GM19467 (cell line): ENCODE measurements at regions not wholly inside any gene's neighbourhood (a gene's known extent, or its start where the extent isn't known, plus 50 kb on each side); places are given as distances from the start of the nearest gene placed in this dataset.

Source experiments
- ATAC-seq: cut with Tn5 transposase; IDR thresholded peaks from one replicate; pipeline ENCODE4 v1.9.1; 2021; ENCODE audit warnings: mild to moderate bottlenecking, moderate library complexity; ENCODE audit not compliant: unreplicated experiment

DNA sequence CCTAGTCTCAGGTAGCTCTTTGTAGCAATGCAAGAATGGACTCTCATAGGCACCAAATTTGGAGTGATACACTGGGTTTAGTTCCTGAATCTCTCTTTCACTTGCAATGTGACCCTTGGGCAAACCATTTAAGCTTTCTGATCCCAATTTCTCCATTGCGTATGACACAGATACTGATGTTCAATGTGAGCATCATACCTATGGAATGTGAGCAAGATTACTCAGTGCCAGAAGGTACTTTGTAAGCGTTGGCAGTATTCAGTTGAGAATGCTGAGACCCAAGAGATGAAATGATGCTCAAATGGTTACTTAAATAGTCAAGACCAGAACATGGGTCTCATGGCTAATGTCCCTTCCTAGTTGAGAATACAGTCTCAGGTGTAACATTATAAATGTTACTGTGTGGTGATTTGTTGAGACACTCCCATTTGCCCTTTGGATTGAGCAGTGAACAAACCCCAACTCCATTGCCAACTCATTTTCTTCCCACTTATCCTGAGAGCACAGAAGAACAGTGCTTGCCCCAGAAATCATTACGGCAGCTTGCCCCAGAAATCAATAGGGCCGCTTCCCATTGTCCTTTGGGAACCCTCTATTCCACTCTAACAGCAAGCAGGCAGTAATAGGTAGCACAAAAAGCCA, 134.1 kb downstream of the SOX9 start:
- no peak for ATAC-seq

DNA sequence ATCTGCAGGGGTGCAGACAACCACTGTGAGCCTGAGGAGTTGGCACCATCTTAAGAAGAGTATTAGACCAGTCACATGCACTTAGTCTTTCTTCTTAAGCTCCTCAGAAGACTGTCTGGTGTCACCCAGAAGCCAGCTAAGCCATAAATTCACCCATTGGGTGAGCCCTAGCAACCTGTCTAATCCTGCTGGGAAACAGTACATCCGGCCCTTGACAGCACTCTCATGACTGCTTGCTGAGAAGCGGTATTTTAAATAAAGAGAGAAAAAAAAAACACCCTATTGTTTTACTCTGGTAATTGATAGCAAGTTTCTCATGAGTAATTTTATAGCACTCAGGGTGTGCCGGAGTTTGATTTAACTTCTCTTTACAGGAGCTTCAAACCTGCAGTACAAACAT, 134.7 kb downstream of the SOX9 start:
- no peak for ATAC-seq

GRCh38 chr17:72258711-72259110, 137.9 kb downstream of the SOX9 start:
- ATAC-seq: no peak

GRCh38 chr17:72259922-72260321, 139.1 kb downstream of the SOX9 start:
- ATAC-seq: no peak

- ATAC-seq: no peak
Observed at GRCh38 chr17:72262766-72263165, 141.9 kb downstream of the SOX9 start.

DNA sequence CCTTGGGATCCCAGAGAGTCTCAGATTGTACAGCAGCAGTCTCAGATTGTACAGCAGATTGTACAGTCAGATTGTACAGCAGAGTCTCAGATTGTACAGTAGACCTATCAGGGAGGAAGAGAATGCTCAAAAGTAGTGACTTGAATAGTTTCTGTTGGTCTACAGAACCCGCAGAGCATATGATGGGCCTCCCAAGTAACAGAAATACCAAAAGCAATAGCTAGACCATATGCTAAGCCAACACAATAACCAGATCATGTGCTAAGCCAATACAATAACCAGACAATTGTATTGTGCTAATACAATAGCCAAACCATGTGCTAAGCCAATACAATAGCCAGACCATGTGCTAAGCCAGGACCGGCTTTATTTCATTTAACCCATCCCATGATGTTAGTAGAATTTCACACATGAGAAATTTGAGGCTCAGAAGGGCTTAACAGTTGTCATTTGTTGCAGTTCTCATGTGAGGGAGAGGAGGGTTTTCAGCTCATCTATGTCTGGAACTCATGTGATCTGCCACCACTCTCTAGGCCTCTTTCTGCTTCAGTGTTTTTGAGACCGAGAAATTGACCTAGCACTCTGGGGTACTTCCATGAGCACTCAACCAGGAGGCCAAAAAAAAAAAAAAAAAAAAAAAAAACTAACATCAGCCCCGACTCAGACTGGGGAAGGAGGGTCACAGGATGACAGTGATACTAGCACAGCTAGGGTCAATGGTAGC, 144.0 kb downstream of the SOX9 start:
- ATAC-seq: no peak

GRCh38 chr17:72266112-72266775, 145.4 kb downstream of the SOX9 start:
- ATAC-seq: no peak

DNA sequence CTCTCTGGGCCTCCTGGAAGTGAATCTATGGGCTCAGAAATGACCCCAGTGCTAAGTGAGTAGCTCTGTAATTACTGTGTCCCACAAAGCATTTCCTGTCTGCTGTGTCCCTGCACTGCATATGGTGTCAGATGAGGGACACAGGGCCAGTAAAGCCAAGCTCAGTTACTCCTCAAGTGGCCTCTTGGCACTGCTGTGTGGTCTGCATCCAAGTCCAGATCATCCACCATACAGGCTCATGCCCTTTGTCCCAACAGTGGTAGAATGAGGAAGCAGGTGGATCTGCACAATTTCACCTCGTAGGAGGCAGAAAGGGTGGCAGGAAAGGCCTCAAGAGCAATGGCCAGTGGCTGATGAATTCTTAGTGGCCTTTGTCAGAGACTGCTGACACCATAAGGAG, 146.8 kb downstream of the SOX9 start:
- no peak for ATAC-seq

DNA sequence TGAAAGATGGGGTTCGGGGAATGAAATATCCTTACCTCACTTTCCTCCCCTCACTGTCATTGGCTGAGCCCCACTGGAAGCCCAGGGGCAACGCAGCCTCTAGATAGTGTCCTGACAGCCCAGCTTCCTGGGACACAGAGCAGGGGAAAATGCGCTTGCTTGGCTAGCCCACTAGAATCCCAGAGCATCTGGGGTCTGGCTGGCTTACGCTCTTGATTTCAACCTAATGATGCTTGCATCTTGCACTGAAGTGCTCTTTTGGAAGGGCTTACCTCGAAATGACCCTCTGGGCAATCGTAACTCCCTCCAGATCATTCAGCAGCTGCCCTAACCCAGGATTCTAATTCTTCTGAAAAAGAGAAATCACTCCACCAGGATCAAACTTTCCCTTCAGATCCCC, 147.6 kb downstream of the SOX9 start:
- no peak for ATAC-seq

DNA sequence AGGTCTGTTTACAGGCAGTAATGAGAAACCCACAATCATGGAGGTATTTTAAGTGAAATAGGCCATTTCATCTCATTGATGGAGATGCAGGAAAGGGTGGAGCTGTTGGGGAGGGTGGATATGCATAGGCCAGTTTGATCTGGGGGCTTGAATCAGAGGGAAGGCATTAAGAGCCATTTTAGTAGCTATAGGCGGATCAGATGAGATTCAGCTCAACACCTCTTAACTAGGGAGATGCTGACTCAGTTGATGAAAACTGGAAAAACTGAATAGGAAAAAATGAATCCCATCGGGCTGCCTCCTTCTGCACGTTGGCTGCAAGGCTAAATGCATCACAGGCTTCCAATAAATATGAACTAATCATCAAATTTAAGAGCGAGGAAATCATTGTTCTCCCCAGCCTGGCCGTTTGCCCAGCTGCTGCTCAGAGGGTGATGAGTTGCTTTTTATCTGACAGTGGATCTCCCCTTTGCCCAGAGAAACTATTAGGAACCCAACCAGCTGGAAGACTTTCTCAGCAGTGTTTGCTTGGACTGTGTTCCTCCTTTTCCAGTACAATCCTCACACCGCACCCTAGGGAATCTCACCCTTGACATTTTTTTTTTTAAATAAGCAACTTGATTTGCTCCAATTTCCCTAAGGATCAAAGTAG, 149.6 kb downstream of the SOX9 start:
- no peak for ATAC-seq

DNA sequence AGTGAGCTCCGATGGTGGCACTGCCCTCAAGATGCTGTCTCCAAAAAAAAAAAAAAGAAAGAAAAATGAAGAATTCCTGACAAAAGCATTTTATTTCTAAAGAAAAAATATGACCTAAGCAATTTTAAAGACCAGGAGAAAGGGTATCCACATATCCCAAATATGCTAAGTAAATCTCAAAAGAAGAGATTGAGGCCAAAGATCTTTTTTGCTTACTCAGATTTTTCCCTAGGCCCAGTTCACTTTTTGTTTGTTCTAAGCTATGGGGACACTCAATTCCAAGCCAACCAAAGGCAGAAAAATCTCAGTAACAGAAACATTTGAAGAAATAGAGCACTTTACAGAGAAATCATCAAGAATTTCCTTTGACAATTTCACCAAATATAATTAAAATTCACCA, 150.8 kb downstream of the SOX9 start:
- ATAC-seq: no peak

GRCh38 chr17:72273289-72274056, 152.7 kb downstream of the SOX9 start:
- ATAC-seq: no peak

DNA sequence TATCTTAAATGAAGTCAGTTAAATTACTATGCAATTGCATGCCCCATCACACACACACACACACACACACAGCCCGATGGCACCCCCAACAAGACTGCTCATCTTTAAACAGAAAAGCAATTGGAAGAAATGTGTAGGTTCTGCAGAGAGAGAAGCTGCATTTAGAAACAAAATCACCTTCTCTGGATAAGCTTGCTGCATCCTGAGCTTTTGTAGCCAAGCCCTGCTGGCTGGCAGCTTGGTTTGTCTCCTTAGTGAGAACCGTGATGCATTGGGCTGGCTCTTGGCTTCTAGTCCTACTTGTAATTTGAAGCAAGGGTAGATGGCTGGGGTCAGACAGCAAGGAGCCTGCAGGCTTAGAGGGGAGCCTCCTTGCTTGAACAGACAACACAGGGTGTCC, 153.8 kb downstream of the SOX9 start:
- ATAC-seq: no peak

GRCh38 chr17:72280881-72281280, 160.1 kb downstream of the SOX9 start:
- no peak for ATAC-seq

GRCh38 chr17:72282439-72283029, 161.7 kb downstream of the SOX9 start:
- no peak for ATAC-seq

DNA sequence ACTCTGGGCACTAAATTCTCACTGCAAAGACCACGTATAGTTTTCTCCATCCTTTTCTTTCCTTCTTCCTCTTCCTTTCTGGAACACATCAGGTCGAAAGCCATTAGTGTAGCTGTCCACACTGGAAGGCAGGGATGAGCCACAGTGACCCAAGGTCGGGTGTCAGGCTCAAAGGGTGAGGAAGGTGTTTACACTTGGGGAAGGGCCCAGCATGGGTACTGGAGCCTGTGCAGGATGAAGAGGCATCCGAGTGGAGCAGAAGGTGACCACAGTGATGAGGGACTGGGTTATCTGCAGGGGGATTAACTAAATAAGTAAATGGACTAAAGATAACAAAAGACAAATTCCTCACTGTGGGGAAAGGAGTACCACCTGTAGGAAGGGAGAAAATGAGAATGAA, 164.0 kb downstream of the SOX9 start:
- no peak for ATAC-seq

GRCh38 chr17:72287586-72287985, 166.8 kb downstream of the SOX9 start:
- ATAC-seq: no peak

DNA sequence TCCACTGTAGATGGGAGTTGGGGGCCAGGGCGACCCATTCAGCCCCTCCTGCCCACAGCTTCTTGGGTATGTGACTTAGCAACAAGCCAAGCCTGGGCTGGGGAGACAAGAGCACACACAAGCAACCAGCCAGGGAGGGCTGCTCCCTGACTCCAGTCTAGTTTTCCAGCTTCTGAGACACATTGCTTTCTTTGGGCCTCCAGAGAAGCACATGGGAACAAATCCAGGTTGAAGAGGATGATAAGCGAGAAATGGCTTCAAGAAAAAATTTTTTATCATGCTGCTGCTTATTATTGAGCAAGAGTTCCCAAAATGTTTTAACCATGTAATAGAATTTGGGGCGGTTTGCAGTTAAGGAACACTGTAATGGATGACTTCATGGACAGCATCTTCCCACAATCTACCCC, 173.7 kb downstream of the SOX9 start:
- no peak for ATAC-seq

GRCh38 chr17:72295916-72296315, 175.1 kb downstream of the SOX9 start:
- ATAC-seq: no peak

DNA sequence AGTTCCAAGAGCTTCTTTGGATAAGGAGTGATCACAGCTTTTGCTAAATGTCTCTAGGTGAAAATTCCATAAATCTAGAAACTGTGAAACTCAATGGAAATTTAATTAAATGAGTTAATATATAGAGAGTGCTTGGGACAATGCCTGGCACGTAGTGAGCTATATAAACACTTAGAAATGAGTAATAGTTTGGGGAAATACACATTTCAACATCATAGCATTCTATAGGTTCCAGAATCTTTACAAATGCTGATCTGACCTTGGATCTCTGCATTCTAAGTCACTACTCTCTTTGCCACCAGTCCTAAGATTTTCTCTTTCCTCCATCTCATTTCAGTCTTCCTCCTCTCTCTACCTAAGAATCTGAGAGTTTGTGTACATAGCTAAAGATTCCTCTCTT, 175.6 kb downstream of the SOX9 start:
- ATAC-seq: no peak
